AG08396 (cell line): ENCODE measurements at regions not wholly inside any gene's neighbourhood (a gene's known extent, or its start where the extent isn't known, plus 50 kb on each side); places are given as distances from the start of the nearest gene placed in this dataset.

Source experiments
- DNase-seq: peaks from one replicate; pipeline ENCODE4 v3.0.0; 2012; ENCODE audit warnings: low spot score, mixed read lengths

GRCh38 chr11:103662880-103663279, 373.6 kb upstream of the DDI1 start:
- no peak for DNase-seq

- DNase-seq: no peak
Measured at GRCh38 chr11:103668859-103669258, 367.6 kb upstream of the DDI1 start.

- DNase-seq: no peak
Measured at GRCh38 chr11:103671143-103671651, 365.2 kb upstream of the DDI1 start.

- DNase-seq: peak; percentile 13
Measured at GRCh38 chr11:103673773-103674172, 362.7 kb upstream of the DDI1 start.

- no peak for DNase-seq
Measured at GRCh38 chr11:103676413-103676812, 360.0 kb upstream of the DDI1 start.

- no peak for DNase-seq
Measured at GRCh38 chr11:103680826-103681225, 355.6 kb upstream of the DDI1 start.

GRCh38 chr11:103681855-103682254, 354.6 kb upstream of the DDI1 start:
- DNase-seq: no peak

GRCh38 chr11:103682318-103683184, 353.9 kb upstream of the DDI1 start:
- peak; percentile 55 for DNase-seq

GRCh38 chr11:103683576-103683975, 352.9 kb upstream of the DDI1 start:
- no peak for DNase-seq

- DNase-seq: no peak
Measured at GRCh38 chr11:103688924-103689323, 347.5 kb upstream of the DDI1 start.

- DNase-seq: no peak
Measured at GRCh38 chr11:103690356-103690755, 346.1 kb upstream of the DDI1 start.

- no peak for DNase-seq
Measured at GRCh38 chr11:103696123-103696522, 340.3 kb upstream of the DDI1 start.

- DNase-seq: no peak
Measured at GRCh38 chr11:103699216-103699615, 337.2 kb upstream of the DDI1 start.

GRCh38 chr11:103699656-103700055, 336.8 kb upstream of the DDI1 start:
- DNase-seq: no peak

- peak; percentile 54 for DNase-seq
Measured at GRCh38 chr11:103700622-103701021, 335.8 kb upstream of the DDI1 start.

GRCh38 chr11:103703437-103703836, 333.0 kb upstream of the DDI1 start:
- no peak for DNase-seq

GRCh38 chr11:103703954-103704353, 332.5 kb upstream of the DDI1 start:
- no peak for DNase-seq

- no peak for DNase-seq
Measured at GRCh38 chr11:103705642-103706041, 330.8 kb upstream of the DDI1 start.

- DNase-seq: no peak
Measured at GRCh38 chr11:103709371-103709770, 327.1 kb upstream of the DDI1 start.

GRCh38 chr11:103714246-103714645, 322.2 kb upstream of the DDI1 start:
- DNase-seq: no peak

- DNase-seq: no peak
Measured at GRCh38 chr11:103716363-103716762, 320.1 kb upstream of the DDI1 start.

- DNase-seq: no peak
Measured at GRCh38 chr11:103727262-103727661, 309.2 kb upstream of the DDI1 start.

GRCh38 chr11:103729617-103730016, 306.8 kb upstream of the DDI1 start:
- DNase-seq: no peak
